HFFc6 (cell line): ENCODE measurements at regions not wholly inside any gene's neighbourhood (a gene's known extent, or its start where the extent isn't known, plus 50 kb on each side); places are given as distances from the start of the nearest gene placed in this dataset.
"Not testable (repeated sequence)": the region's sequence is repeated elsewhere in the genome, so short reads cannot be mapped to it uniquely, and the experiment has no call there.

Experiments used
- DNase-seq: peaks from one replicate; pipeline ENCODE4 v3.0.0-alpha.2; 2018
- H3K27ac Mint-ChIP-seq: 2 replicates; pipeline ENCODE4 v1.8.0; 2020; ENCODE audit warnings: mild to moderate bottlenecking, mixed read lengths
- H3K27me3 Mint-ChIP-seq: 2 replicates; pipeline ENCODE4 v1.8.0; 2021; ENCODE audit warnings: mild to moderate bottlenecking, moderate library complexity, mixed read lengths; ENCODE audit not compliant: insufficient read depth
- H3K36me3 Mint-ChIP-seq: 2 replicates; pipeline ENCODE4 v1.8.0; 2021; ENCODE audit warnings: low read depth, mixed read lengths
- H3K4me1 Mint-ChIP-seq: 2 replicates; pipeline ENCODE4 v1.8.0; 2020; ENCODE audit warnings: low read depth, mixed read lengths
- H3K4me3 Mint-ChIP-seq: 2 replicates; pipeline ENCODE4 v1.8.0; 2020; ENCODE audit warnings: mild to moderate bottlenecking, moderate library complexity, mixed read lengths
- H3K9me3 Mint-ChIP-seq: 2 replicates; pipeline ENCODE4 v1.8.0; 2020; ENCODE audit warnings: mild to moderate bottlenecking, mixed read lengths
- TF ChIP-seq, protein P1 (sequence below): fragments of 200-600 bp; sonication (generic); IDR thresholded peaks from 2 replicates; pipeline ENCODE4 v1.5.0; 2021; ENCODE audit warnings: antibody characterized with exemption, mild to moderate bottlenecking

DNA sequence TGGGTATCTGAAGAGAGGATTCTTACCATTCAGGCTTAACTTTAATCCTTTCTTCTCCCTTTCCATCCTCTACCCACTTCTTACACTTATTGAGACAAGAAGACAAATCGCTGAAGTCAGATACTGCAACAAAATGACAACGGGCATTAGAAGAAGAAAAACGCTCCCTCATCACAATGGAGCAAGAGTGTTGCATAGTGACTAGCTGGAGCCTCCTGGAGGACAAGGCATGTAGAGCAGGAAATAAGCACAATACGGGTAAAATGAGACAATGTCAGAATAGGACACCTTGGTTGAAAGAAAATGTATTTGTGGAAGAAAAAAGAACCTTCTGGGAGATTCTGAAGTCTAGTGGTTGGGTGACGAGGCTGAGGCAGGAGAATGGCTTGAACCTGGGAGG, 501.0 kb downstream of the RERGL start:
- H3K9me3 Mint-ChIP-seq = peaks cover 9% of the 10 kb centered on the region; the same call in 1 of the 2 replicates
- H3K27me3 Mint-ChIP-seq = no peaks in the 10 kb centered on the region
- no peaks in the 10 kb centered on the region for H3K36me3 Mint-ChIP-seq
- no peak overlapping the region for H3K27ac Mint-ChIP-seq
- no peaks in the 10 kb centered on the region for H3K4me1 Mint-ChIP-seq
- TF ChIP-seq, protein P1, sequence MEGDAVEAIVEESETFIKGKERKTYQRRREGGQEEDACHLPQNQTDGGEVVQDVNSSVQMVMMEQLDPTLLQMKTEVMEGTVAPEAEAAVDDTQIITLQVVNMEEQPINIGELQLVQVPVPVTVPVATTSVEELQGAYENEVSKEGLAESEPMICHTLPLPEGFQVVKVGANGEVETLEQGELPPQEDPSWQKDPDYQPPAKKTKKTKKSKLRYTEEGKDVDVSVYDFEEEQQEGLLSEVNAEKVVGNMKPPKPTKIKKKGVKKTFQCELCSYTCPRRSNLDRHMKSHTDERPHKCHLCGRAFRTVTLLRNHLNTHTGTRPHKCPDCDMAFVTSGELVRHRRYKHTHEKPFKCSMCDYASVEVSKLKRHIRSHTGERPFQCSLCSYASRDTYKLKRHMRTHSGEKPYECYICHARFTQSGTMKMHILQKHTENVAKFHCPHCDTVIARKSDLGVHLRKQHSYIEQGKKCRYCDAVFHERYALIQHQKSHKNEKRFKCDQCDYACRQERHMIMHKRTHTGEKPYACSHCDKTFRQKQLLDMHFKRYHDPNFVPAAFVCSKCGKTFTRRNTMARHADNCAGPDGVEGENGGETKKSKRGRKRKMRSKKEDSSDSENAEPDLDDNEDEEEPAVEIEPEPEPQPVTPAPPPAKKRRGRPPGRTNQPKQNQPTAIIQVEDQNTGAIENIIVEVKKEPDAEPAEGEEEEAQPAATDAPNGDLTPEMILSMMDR = no peak
- DNase-seq = no peak
- no peak overlapping the region for H3K4me3 Mint-ChIP-seq

DNA sequence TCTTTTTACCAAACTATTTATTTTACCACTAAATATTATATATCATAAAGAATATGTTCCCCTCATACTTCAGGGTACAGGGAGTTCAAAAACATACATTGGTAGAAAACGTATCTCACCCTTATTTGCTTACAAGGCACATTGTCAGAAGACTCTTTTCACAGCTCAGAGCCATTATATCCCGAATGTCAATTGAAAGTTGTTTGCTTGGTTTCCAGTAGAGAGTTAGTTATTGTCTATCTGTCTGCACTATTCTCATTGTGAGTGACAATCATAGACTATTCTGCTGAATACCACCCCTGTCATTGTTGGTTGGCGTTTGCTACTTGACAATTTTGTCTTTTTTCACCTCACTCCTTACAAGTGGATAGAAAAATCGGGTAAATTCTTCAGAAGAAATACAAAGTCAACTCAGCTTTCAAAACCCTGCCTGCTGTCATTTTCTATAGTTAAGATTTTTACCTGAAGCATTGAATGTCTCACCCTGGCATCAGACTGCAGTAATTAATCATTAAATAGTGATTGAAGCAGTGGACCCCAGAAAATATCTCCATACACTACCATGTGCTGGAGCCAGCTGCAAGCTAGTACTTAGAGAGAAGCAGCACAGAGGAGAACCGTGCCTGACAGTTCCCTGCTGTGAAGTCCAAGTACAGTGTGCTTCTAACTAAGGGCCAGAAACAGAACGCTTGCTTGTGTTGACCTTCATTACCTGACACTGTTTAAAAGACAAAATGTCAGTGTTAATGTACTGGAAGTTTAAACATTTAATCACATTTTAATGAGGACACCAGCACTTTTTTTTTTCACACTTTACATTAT, 510.6 kb downstream of the RERGL start:
- Mint-ChIP-seq H3K4me3 (no peak overlapping the region), H3K9me3 (peaks cover 12% of the 10 kb centered on the region)

DNA sequence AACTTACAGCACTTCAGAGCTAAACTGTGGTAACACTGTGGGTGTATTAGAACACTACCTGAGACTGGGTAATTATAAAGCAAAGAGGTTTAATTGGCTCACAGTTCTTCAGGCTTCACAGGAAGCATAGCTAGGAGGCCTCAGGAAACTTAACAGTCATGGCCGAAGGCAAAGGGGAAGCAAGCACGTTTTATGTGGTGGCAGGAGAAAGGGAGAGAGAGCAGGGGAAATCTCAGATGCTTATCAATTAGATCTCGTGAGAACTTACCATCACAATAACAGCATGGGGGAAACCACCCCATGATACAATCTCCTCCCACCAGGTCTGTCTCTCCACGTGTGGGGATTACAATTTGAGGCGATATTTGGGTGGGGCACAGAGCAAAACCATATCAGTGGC, 512.6 kb downstream of the RERGL start:
- Mint-ChIP-seq H3K27ac (no peak overlapping the region), H3K27me3 (no peaks in the 10 kb centered on the region), H3K9me3 (peaks cover 8% of the 10 kb centered on the region), H3K4me3 (no peak overlapping the region), H3K36me3 (no peaks in the 10 kb centered on the region; the same call in 1 of the 2 replicates), H3K4me1 (no peaks in the 10 kb centered on the region)
- TF ChIP-seq, protein P1 = no peak
- DNase-seq = no peak

More for the DNA sequence above, 510.6 kb downstream of the RERGL start:
- TF ChIP-seq, protein P1 = no peak
- H3K4me1 Mint-ChIP-seq = no peaks in the 10 kb centered on the region
- H3K36me3 Mint-ChIP-seq = no peaks in the 10 kb centered on the region; the same call in 1 of the 2 replicates
- no peak overlapping the region for H3K27ac Mint-ChIP-seq
- H3K27me3 Mint-ChIP-seq = no peaks in the 10 kb centered on the region
- no peak for DNase-seq

- H3K36me3 Mint-ChIP-seq = no peaks in the 10 kb centered on the region
- H3K27me3 Mint-ChIP-seq = peaks cover 2% of the 10 kb centered on the region; the same call in 1 of the 2 replicates
- no peak overlapping the region for H3K4me3 Mint-ChIP-seq
- peaks cover 4% of the 10 kb centered on the region for H3K9me3 Mint-ChIP-seq
- no peak for DNase-seq
- TF ChIP-seq, protein P1 = no peak
- no peak overlapping the region for H3K27ac Mint-ChIP-seq
- no peaks in the 10 kb centered on the region for H3K4me1 Mint-ChIP-seq
These were observed 517.7 kb downstream of the RERGL start for GRCh38 chr12:17572250-17572649.

DNA sequence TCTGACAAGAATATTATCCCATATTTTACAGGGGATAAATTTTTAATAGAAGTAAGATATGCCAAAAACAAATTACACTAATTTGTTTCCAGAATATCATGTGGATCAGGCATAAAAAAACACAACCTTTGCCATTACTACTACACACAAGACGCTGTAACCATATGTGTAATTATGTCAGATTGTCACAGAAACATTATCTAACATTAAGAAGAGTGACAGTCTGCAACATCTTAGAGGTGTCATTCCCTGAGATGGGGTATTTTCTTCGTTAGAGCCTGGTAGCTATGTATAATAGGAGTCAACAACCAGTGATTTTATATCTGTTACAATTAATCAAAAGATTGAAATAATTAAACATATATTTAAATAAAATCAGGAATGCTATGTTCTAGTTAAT, 518.9 kb downstream of the RERGL start:
- Mint-ChIP-seq H3K27me3 (peaks cover 2% of the 10 kb centered on the region; the same call in 1 of the 2 replicates), H3K36me3 (no peaks in the 10 kb centered on the region), H3K27ac (no peak overlapping the region), H3K9me3 (peaks cover 5% of the 10 kb centered on the region), H3K4me3 (no peak overlapping the region), H3K4me1 (no peaks in the 10 kb centered on the region)
- TF ChIP-seq, protein P1 = no peak
- DNase-seq = no peak

DNA sequence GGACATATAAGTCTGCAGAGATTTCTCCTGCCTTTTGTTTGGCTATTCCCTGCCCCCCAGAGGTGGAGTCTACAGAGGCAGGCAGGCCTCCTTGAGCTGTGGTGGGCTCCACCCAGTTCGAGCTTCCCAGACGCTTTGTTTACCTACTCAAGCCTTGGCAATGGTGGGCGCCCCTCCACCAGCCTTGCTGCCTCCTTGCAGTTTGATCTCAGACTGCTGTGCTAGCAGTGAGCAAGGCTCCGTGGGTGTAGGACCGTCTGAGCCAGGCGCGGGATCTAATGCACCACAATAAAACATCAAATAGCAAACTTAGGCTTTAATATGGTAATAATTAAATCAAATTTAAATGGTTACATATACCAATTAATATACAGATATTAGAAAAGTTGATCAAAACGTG, 525.4 kb downstream of the RERGL start:
- not testable (repeated sequence) for H3K36me3 Mint-ChIP-seq, H3K4me3 Mint-ChIP-seq, H3K4me1 Mint-ChIP-seq, H3K27me3 Mint-ChIP-seq, H3K27ac Mint-ChIP-seq, DNase-seq
- peaks cover 39% of the 10 kb centered on the region for H3K9me3 Mint-ChIP-seq
